GM21390 (cell line): ENCODE measurements at regions not wholly inside any gene's neighbourhood (a gene's known extent, or its start where the extent isn't known, plus 50 kb on each side); places are given as distances from the start of the nearest gene placed in this dataset.
A peak's percentile ranks its signal among the peaks of the same experiment; 100 is the strongest.
"Not testable (repeated sequence)": the region's sequence is repeated elsewhere in the genome, so short reads cannot be mapped to it uniquely, and the experiment has no call there.

Experiments
- ATAC-seq: cut with Tn5 transposase; IDR thresholded peaks from one replicate; pipeline ENCODE4 v1.9.1; 2021; ENCODE audit not compliant: unreplicated experiment

DNA sequence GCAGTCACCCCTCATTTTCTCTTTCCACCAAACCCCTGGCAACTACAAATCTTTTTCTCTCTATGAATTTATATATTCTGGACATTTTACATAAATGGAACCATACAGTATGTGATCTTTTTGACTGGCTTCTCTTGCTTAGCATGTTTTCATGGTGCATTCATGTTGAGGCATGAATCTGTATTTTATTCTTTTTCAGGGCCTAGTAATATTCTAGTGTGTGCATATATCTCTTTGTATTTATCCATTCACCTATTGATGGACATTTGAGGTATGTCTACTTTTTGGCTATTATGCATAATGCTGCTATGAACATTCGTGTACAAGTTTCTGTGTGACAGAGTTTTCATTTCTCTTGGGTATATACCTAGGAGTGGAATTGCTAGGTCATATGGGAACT lies 78.2 kb downstream of the HACD1 start:
- ATAC-seq, result no peak

DNA sequence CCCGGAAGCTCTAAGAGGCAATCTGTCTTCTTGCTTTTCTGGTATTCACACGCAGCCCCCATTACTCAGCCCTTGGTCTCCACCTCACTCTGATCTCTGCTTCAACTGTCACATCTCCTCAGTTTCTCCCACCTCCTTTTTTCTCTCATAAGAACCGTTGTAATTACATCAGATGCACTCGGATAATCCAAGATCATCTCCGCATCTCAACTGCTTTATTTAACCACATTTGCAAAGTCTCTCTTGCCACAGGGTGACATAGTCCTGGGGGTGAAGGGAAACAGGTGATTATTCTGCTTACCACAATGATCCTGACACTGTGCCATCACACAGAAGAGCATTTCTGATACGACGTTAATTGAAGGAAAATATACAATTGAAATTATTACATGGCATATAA lies 79.9 kb downstream of the HACD1 start:
- ATAC-seq, result no peak

DNA sequence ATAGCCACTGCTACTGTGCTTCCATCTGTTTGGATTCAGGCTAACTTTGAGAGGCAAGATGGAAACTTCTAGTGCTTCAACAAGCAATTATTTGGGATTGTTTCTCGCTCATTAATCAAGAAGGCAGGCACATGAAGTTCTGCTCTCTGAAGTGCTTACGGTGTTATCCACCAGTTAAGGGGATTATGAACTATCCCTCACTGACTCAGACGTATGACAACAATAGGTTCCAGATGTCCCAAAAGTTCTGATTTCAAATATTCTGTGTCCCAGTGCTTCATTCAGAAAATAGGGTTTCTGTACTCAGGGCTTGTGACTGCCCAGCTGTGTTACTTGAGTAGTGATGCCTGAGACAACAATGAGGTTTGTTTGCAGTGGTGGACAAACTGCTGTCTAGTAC lies 81.0 kb downstream of the HACD1 start:
- ATAC-seq, result no peak

DNA sequence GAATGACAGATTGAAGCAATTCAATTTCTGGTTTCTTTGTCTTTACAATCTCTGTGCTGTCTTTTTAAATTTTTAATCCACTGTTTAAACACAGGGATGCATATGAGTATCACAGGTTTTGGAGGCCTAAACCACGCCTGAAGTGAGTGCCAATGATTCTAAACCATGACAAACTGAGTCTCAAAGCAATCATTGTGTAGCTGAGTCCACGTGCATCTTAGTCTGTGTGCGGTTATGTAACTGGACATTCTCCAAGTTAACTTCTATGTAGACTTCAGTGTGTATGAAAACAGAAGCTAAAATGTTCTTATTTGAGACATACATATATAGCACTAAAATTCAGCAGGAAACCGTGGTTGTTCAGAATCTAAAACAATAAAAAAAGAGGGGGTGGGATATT lies 79.3 kb upstream of the ST8SIA6 start:
- ATAC-seq, result no peak

- ATAC-seq, result no peak
Observed at GRCh38 chr10:17528306-17528862, 74.0 kb upstream of the ST8SIA6 start.

GRCh38 chr10:17527514-17528146 lies 73.2 kb upstream of the ST8SIA6 start:
- no peak for ATAC-seq

GRCh38 chr10:17526571-17526970 lies 72.2 kb upstream of the ST8SIA6 start:
- ATAC-seq, result not testable (repeated sequence)

DNA sequence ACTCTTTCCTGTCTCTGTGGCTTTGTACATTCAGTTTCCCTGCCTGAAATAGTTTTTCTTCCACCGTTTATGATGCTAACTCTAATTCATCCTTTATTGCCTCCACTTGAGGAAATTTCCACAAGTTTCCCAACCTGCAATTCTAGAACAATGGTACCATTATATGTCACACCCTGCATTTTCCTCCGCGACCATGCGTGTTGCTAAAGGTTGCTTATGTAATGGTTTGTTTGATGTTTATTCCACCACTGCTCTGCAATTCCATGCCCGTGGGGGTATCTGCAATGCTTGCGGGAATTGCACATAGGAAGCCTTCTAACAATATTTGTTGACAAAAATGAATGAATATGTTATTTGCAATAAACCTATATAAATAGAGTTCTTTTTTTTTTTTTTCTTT lies 69.5 kb upstream of the ST8SIA6 start:
- ATAC-seq, result no peak

- no peak for ATAC-seq
Observed at GRCh38 chr10:17523246-17523753, 68.9 kb upstream of the ST8SIA6 start.

GRCh38 chr10:17522269-17522668 lies 67.9 kb upstream of the ST8SIA6 start:
- ATAC-seq, result not testable (repeated sequence)

DNA sequence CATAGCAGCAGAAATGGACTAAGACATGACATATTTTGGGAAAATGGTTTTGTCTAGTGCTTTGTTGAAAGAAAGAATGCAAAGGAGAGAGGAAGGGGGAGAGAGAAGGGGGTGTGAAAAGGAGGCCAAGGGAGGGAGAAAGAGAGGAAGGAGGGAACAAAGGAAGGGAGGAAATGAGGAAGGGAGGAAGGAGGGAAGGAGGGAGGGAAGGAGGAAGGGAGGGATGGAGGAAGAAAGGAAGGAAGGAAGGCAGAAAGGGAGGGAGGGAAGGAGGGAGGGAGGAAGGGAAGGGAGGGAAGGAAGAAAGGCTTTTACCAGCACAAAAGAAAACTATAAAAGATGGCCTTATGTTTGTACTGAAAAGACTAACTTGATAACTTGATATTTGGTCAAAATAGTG lies 65.1 kb upstream of the ST8SIA6 start:
- no peak for ATAC-seq

GRCh38 chr10:17518338-17518737 lies 63.9 kb upstream of the ST8SIA6 start:
- no peak for ATAC-seq

GRCh38 chr10:17516376-17516775 lies 62.0 kb upstream of the ST8SIA6 start:
- no peak for ATAC-seq

DNA sequence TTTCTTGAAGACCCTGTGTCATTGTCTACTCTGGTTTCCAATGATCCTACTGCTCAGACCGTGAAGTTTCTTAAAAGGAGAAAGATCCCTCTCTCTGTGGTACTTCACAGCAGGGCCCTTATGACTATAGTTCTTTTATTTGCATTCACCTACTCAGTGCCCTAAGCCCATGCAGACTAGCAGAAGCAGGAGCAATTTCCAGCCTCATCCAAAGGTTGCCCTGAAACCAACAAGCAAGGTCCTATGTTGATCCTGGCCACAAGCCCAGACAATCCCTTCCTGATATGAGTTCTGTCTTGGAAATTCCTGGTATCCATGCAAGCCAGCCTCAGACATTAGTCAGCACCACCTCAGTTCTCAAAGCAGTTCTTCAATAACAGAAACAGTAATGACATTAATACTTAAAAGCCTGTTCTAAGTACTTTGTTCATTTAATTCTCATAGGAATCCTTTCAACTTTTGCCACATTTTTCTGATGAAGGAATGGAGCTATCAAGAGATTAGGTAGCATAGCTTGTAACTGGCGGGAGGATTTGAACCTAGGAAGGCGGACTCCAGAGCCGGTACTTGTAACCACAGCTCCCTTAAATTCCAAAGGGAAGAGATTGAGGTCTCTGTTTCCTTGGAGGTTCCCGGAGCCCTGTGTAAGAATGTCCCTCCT lies 58.1 kb upstream of the ST8SIA6 start:
- no peak for ATAC-seq

DNA sequence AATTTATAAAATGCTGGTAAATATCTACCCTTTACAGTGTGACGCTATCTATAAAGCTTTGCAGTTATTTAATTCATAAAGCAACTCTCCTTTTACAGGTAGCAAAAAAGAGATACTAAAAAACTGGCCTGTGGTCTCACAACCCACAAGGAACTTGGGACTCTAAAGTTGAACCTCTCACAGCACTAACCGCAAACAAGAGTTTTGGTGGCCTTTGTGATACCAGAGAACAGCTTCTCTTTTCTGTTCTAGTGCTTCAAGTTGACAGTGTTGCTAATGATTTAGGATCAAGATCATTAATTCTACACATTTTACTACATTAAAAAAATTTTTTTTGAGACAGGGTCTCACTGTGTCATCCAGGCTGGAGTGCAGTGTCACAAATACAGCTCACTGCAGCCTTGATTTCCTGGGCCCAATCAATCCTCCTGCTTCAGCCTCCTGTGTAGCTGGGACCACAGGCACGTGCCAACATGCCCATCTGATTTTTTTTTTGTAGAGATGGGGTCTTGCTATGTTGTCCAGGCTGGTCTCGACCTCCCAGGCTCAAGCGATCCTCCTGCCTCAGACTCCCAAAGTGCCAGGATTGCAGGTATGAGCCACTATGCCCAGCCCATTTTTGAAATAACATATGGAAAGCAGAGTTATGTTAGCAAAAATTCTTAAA lies 56.0 kb upstream of the ST8SIA6 start:
- peak; percentile 65 for ATAC-seq

- ATAC-seq, result no peak
Observed at GRCh38 chr10:17507538-17507937, 53.1 kb upstream of the ST8SIA6 start.

DNA sequence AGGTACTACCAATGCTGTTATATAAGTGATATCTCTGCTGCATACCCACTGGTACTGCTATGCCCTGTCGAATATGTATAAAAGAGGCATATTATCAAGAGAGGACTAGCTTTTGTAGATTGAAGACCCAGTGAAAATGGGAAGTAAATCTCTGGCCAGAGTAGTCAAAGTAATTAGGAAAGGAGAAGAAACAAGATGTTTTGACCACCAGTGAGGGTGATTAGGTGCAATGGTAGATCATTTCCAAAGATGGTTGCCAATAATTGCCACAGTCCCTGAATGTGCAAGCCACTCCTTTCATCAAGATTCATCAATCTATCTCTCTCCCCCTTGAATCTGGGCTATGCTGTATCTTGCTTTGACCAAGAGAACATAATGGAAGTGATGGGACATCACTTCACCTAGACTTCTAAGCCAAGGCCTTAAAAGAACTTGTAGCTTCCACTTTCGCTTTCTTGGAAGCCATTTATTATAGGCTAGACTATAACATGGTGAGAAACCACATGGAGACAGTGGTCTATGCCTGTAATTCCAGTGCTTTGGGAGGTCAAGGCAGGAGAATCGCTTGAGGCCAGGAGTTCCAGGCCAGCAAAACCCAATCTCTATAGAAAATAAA lies 52.6 kb upstream of the ST8SIA6 start:
- no peak for ATAC-seq

GRCh38 chr10:17506390-17506789 lies 52.0 kb upstream of the ST8SIA6 start:
- no peak for ATAC-seq

DNA sequence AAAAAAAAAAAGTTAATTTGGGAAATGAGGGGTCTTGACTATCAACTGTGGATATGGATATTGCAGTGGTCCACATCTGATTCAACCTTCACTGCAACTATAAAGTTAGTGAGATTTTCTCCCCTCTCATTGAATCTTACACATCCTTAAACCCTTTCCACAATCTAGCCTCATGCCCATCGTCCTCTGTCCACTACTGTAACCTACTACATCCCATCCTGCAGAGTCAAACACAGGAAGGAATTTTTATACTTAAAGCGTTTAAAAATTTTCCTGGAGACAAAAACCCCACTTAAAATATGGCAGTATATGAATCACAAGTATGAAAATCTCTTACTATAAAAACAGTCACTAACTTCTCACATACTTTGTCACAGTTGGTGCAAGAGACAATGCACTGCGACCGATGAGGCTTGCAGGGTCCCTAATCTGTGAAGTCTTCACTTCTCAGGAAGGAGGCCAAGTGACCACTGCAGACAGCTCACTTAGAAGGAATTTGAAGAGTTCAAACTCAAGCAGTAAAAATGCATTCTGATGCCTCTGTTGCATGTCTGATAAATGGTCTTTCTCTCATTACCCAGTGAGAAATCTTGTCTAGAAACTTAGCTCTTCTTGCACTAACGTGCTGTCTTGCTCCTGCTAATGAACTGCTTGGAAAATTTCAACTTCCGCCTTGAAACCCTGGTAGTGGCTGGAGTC lies 50.3 kb upstream of the ST8SIA6 start:
- ATAC-seq, result no peak
